ENCODE measurements at regions not wholly inside any gene's neighbourhood (a gene's known extent, or its start where the extent isn't known, plus 50 kb on each side); places are given as distances from the start of the nearest gene placed in this dataset.

DNA sequence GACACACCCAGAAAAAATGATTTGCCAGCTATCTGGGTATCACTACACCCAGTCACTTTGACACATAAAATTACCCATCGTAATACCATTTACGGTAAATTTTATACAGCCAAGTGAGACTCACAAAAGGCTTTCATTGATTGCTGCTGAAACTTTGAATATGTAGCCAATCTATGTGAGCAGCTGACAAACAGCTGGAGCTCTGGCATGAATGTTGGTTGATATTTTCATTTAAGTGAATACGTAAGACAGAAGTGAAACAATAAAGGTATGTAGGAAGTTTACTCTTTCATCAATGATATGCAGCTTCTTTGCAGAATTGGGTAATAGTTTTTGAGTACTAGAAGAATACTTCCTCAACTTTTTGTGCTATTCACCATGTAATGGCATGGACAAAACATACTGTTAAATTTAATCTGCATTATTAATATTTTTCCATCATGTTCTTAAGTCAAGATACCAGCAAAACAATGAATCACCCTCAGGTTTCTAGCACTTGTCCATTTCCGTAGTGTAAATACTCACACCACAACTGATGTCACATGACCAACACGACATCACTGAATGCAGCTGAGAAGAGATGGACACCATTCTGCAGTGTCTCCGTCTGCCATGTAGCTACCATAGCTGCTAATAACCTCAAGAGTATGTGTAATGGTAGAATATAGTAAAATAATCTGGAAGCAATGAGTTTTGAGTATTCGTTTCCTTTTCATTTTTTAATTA, 205.9 kb upstream of the HES1 start:
- no peak for DNase-seq (ENCODE audit: low read depth)

DNA sequence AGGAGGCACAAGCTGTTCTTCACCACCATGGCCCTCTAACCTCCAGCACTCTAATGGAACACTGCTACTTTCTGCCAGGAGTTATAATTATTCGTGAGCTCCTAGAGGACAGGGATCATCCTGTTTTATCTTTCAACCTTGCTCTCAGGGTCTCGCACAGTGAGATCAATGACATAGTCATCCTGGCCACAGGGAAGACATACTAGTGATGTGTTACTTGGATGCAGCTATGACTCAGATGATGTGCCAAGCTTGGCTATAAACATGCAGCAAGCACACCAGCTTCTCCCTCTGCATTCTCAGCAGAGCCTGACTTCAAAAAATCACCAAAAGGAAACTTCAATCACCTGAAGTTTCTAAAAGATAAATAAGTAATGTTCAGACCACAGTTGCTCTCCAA, 203.8 kb upstream of the HES1 start:
- no peak for DNase-seq (ENCODE audit: low read depth)

DNA sequence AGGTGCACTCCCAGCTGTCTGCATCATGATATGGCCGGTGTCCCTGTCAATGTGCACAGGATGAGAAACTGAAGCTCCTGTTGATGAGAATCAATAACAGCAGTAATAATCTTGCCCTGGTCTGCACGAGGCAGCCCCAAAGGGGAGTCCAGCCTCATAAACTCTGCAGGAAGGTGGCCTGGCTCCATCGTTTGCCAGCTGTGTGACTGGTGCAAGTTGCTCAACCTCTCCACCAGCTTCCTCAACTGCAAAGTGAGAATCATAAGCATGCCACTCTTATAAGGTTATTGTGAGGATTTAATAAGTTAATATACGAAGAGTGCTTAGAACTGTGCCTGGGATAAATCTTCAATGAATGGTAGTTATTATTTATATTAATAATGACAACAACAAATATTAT, 203.4 kb upstream of the HES1 start:
- no peak for DNase-seq (ENCODE audit: low read depth)

DNA sequence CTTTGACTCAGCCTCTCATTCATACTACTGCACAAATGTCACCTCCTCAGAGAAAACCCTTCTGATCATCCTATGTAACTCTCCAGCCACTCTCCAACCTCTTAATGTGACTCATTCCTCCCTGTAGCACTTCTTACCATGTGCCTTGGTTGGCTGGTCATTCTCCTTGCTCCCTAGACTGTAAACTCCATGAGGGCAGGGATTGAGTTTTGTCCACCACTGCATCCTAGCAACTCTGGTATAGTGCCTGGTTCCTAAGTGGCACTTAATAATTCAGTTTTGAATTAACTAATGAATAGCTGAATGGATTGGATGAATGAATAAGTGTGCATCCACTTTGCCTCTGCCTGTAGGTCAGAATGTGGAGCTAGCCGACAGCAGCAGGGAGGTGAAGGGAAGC, 202.5 kb upstream of the HES1 start:
- DNase-seq (ENCODE audit: low read depth): no peak

DNA sequence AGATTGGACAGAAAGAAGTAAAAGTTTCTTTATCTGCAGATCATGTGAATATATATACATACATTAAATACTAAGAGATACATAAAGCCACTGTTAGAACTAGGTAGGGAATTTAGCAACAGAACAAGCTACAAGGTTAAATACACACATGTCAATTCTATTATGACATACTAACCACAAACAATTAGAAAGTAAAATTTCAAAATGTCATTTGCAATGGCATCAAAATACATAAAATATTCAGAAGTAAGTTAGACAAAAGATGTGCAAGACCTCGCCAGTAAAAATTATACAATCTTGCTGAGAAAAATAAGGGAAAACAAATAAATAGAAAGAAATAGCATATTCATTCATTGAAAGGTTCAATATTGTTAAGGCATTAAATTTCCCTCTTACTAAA, 200.0 kb upstream of the HES1 start:
- DNase-seq (ENCODE audit: low read depth): no peak

DNA sequence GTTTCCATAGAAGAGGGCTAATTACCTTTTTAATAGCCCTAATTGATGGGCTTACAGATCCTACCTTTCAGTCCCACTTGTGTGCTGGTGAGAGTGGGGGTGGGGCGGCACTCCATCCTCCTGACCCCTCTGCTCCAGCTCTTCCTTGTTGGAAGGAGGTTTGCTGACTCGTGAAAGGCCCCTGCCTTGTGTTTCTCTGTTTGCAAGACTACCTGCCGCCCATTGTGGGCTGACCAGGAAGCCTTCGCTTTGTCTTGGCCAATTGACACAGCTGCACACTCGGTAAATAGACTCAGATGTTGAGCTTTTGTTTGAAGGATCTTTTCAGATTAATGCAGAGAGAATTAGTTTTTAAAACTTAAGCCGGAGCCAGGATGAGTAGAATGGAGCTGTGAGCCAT, 197.3 kb upstream of the HES1 start:
- DNase-seq (ENCODE audit: low read depth): no peak

DNA sequence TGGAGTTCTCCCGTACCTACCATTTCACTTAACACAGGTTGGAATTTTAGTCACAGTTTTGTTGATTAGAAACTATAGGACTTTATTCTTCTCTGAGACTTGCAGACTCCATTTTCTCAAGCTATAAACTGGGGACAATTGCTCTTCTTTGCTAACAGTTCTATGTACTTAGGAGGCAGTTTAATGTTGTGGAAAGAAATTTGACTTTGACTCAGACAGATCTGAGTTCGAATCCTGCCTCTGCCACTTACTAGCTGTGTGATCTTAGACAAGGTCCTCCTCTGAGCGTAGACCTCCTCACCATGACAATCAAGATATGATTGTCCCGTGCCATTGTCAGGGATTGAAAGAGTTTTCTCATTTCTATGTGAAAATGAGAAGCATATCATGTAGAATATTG, 196.4 kb upstream of the HES1 start:
- DNase-seq (ENCODE audit: low read depth): no peak

DNA sequence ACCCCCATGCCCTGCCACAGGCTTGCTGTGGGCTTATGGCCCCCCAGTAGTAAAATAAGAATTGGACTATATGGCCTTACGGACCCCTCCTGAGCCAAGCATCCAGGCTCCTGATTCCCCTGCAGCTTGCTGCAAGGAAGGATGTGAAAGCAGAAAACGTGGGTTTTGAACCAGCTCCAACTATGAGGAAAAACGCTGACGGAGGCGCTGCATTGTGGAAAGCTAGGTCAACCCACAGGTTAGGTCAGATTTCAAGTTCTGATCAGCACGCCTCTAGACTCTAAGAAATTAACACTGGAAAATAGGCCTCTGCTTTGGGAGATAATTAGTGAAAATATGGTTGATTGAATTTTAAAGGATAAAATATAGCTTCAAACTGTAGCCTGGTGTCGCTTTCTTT, 195.4 kb upstream of the HES1 start:
- no peak for DNase-seq (ENCODE audit: low read depth)

DNA sequence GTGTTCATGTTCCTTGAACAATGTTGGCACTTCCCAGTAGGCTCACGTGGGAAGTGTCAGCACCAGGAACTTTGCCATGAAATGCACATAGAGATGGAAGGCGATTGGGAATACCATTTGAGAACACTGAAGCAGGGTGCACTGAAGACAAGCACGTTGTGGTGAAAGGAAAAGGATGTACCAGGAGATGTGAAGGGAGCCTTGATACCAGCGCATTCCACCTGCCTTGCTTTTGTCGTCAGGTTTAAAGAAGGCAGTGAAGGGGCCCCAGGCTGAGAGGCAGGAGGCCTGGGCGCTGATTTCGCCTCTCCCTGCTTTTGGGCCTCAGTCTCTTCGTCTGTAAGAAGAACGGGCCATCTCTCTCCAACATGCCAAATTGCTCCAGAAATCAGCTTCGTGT, 194.5 kb upstream of the HES1 start:
- DNase-seq (ENCODE audit: low read depth): no peak

DNA sequence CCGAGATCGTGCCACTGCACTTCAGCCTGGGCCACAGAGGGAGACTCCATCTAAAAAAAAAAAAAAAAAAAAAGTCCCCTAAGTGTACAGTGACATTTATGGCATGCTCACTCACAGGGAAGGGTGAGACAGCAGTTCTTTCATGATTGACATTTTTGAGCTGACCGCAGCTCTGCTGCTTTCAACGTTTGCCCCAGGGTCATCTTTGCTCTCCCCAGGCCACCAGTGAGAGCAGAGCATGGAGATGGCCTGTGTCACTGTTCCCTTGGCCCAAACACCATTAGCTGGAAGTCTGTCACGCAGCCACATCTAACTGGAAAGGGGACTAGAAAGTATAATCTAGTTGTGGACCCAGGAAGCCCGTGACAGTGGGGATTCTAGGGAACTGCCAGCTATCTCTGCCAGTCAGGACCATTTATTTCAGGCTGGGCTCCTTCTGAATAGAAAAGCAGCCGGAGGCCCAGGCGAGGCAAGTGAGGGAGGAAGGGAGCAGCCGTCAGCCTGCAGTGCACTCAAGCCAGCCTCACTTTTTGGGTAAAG, 193.4 kb upstream of the HES1 start:
- no peak for DNase-seq (ENCODE audit: low read depth)

DNA sequence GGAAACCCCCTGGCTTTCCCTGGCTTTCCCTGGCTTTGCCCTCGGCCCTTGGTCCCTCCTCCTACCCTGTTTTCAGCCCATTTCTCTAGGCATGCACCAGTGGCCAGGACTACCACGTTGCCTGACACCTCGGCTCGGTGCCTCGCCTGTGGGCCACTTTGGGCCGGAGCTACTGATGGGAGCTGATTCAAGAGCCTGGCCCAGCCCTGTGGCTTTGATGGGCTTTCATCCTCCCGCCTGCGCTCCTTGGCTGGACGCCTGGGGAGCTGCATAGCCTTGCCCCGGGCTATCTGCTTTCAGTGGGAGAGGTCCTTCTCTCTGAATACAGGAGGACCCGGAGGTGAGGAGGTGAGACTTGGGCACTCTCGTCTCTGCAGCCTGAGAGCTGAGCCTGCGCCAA, 192.7 kb upstream of the HES1 start:
- no peak for DNase-seq (ENCODE audit: low read depth)

DNA sequence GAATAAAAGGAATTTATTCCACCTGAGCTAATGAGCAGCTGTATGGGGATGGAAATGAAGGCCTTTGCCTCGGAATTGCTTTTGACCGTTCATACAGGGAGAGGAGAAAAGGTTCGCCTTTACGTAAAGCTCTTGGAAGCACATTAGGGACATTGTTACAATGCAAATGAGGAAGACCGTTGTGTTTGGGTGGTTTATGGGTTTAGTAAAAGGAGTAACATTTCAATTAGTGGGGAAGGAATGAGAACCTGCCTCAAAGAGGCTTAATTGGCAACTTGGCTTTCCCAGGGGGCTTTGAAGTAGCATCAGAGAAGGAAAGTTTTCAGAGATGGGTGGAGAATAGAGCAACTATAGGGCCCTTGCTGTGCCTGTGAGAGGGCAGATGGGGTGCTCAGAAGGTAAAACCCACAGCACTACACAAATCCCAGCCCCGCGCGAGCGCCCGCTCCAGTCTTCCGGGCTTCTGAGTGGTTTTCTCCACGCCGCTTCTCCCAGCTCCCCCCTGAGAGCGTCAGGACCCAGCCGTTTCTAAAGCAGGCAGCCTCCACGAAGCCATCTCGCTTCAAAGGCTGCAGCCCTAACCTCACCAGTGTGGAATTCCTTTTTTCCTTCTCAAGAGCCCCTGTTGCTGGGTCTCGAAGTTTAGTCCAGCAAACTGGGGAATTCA, 192.0 kb upstream of the HES1 start:
- no peak for DNase-seq (ENCODE audit: low read depth)

DNA sequence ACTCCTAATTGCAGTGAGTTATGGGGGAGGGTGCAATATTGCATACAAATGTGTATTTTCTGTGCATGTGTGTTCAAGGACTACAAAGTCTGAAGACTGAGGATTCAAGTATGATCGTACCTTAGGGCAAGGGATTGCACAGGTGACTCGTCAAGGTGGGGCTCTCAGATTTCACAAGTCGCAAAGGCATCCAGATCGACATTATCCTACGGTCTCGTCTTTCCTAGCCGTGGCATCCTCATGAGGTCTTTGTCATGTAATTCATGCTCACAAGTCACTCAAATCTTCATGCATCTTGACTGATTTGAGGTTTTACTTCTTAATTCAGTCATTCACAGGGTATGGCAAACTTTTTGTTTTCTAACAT, 191.4 kb upstream of the HES1 start:
- no peak for DNase-seq (ENCODE audit: low read depth)

DNA sequence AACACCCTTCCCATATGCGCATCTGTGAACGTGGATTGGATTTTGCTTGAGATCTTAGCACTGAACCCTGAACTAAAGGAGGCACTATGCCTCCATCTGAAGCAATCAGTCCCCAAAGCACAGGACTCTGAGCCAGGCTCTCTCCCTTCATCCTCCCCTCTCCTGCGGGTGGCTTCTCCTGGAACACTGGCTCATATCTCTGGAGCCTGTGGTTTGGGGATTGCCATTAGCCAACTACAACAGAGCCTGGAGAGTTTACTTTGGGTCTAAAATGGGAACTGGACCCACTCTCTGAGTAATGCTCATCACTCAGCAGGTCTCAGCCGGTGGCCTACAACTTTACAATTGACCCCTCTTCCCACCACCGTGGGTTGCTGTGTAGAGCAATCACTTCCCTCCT, 190.8 kb upstream of the HES1 start:
- no peak for DNase-seq (ENCODE audit: low read depth)

DNA sequence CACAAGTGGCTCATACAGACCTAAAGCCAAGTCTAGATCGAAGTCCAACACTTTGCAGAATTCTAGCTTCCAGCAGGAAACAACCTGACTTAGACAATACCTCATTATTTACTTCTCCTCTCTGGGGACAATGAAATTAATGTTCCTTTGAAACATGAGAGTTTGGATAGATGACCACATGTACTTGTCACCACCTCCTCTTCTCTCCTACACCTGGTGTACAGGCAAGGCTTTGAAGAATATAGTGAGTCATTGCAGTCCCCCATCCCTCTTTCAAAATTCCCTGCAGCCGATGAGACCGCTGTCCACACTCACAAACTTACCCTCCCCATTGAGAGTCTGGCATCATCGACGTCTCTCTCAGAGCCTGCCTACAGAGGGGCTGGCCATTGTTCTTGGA, 189.0 kb upstream of the HES1 start:
- no peak for DNase-seq (ENCODE audit: low read depth)

DNA sequence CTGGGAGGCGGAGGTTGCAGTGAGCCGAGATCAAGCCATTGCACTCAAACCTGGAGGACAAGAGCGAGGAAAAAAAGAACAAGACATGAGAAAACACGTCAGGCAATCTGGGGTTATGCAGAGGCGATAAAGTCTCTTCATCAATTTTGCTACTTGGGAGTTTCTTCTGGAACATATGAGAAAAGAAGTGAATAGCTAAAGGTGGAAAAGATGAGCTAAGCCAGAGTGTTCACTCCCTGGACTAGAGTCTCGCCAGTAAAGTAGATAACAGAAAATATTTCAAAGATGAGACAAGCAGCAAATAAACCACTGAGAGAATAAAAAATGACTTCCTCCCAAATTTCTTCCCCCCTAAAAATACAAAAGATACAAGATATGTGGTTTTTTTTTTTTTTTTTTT, 188.4 kb upstream of the HES1 start:
- DNase-seq (ENCODE audit: low read depth): no peak

DNA sequence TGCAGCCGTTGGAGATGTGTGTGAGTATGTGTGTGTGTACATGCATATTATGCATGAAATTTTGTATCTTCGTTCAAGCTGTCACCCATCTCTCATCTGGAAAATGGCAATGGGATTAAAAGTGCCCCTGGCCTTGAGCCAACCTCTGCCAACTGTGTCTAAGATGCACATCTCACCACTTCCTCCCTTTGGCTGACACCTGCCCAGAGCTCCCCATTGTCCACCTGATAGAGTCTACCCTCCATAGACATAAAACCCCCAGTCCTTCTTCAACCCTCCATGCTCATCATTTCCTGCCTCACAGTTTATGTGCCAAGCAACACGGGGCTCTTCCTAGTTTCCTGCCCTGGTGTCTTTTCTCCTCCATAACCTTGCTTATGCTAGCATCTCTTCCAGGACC, 187.5 kb upstream of the HES1 start:
- no peak for DNase-seq (ENCODE audit: low read depth)

DNA sequence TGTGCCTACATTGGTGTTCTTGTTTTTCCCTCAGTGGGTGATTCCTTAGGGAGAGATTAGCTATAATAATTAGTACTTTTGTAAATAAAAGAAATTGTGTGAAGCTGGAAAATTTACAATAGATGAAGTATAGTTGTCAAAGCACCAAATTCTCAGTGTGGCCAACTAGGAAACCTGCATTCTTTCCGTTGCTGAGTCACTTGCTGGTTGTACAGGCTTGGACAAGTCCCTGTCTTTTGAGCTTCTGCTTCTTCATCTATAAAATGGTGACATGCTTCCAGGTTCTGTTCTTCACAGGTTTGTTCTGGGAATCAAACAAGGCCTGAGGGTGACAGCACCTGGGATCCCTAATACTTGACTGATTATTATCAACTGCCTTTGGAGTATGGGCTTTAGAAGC, 184.1 kb upstream of the HES1 start:
- DNase-seq (ENCODE audit: low read depth): no peak

DNA sequence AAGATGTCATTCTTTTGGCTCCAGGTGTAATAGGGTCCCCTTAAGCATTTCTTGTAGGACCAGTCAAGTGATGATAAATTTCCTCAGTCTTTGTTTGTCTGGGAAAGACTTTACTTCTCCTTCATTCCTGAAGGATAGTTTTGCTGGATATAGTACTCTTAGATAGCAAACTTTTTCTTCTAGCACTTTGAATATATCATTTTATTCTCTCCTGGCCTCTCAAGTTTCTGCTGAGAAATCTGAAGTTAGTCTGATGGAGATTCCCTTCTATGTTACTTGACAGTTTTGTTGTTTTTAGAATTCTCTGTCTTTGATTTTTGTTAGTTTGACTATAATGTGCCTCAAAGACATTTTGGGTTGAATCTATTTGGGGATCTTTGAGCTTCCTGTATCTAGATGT, 181.2 kb upstream of the HES1 start:
- DNase-seq (ENCODE audit: low read depth): no peak

DNA sequence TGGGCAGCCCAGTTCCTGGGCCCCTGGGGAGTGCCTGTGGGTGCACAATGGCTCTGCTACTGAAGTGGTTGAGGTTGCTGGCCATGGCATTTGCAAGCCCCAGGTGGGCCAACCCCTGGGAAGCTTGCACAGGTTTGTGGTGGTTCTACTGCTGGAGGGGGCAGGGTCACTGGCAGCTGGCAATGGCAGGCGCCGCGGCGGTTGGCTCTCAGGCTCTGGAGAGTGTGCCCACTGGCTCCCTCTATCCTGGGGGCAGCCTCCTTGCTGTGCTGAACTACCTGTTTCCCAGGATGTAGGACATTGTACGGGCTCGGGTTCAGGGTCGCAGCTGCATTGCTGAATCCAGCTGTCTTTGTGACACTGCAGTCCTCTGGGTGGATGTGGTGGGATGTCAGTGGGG, 180.2 kb upstream of the HES1 start:
- no peak for DNase-seq (ENCODE audit: low read depth)

DNA sequence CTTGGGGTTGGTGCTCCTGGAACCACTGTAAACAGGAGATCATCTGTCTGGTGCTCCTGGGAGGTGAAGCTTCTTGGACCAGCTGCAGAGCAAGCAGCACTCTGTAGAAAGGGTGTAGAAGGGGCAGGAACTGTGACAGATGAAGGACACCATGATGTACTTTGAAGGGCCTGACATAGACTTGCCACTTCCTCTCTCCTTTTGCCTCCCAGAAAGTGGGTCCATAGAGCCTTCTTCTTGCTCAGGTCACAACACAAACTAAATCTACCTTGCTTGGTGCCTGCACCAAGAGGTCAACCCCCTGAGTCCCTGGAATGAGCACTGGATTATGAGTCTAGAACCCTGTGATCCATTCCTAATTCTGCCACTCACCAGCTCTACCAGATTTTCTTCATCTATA, 176.1 kb upstream of the HES1 start:
- no peak for DNase-seq (ENCODE audit: low read depth)

DNA sequence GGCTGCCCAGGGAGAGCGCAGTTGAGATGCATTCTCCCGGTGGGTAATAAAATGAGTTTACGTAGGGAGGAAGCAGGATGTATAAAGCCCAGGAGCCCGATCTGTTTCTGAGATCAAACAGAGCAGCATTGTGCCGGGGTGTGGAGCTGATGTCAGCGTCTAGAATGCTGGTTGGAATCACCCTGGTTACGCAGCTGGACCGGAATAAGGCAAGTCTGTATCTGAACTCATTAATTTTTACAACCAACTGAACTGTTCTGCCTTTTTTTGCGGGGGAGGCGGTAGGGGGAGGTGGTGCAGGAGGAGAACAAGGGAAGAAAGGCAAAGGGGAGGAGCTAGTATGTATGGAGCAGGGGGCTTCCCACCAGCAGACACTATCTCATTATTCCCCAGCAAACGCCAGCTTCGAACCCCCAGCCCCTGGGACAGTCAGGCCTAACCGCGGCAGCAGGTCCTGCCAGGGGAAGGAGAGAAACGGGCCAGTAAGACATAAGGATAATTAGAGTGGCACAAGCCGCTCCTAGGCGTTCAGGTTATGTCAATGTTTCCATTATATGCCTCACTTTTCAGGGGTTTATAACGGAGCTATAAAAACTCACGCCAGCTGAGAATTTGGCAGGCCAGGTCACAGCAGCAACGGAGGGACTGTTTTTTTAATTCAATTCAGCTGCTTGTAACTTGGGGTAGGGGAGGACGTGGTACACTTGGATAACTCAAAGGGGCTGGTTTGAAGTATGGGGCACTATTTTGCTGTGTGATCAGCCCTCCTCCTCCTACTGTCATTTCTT, 175.3 kb upstream of the HES1 start:
- DNase-seq (ENCODE audit: low read depth): no peak

DNA sequence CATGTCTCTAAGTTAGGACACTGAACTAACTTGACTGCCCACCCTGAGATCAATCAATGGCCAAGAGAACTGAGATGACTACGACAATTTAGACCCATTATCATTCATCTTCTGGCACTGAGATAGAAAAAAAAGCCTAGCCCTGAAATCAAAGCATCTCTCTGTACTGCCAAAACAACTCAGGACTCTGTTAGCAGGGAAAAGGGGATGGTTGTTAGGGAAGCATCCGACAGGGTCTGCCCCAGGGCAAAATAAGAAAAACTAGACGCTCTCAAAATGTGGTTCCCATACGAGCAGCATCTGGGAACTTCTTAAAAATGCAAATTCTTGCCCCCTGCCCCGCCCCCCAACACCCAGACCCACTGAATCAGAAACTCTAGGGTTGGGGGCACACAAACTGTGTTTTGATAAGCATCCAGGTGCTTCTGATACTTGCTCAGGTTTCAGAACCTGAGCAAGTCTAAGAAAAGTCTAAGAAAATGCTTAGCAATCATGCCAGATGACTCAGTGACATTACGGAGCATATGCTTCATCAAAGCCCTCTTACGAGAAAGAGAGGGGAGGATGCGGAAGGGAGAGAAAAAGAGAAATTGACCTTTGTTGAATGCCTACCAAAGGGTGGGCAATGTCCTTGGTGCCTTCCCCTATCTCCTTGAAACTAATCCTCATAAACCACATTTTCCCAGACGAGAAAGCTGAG, 172.8 kb upstream of the HES1 start:
- no peak for DNase-seq (ENCODE audit: low read depth)

Data from stimulated activated CD8-positive, alpha-beta memory T cell treated with anti-CD3 and anti-CD28 coated beads, Interleukin-15, amount 100 ng/mL, for 1 hour (primary cell).